HepG2 (cell line): ENCODE measurements at regions not wholly inside any gene's neighbourhood (a gene's known extent, or its start where the extent isn't known, plus 50 kb on each side); places are given as distances from the start of the nearest gene placed in this dataset.

Source experiments
- FOXK2 ChIP-seq: fragments of 450-650 bp; IDR thresholded peaks from 2 replicates; pipeline ENCODE4 v1.6.1; 2016
- MBNL3 ChIP-seq: fragments of 250-450 bp; sonication (Bioruptor Pico); conservative IDR thresholded peaks from 2 replicates; pipeline ENCODE4 v1.8.0; 2022; ENCODE audit warnings: mild to moderate bottlenecking, inconsistent platforms
- NR1H2 ChIP-seq: sonication (generic); formaldehyde crosslinking; IDR thresholded peaks from 2 replicates; pipeline ENCODE4 v1.8.1; 2022; ENCODE audit warnings: low read depth, missing genetic modification reagents, borderline replicate concordance
- POLR2AphosphoS2 ChIP-seq: IDR thresholded peaks from 2 replicates; pipeline ENCODE4 v1.6.1; 2011; ENCODE audit warnings: low read depth, low read length, improper control_type of control experiment
- RAD21 ChIP-seq: fragments of 450-650 bp; formaldehyde crosslinking; IDR thresholded peaks from 2 replicates; pipeline ENCODE4 v1.5.0; 2020; ENCODE audit warnings: mild to moderate bottlenecking
- RARA ChIP-seq: IDR thresholded peaks from 2 replicates; pipeline ENCODE4 v1.6.1; 2016; ENCODE audit warnings: missing genetic modification reagents, missing compliant biosample characterization
- TP53 ChIP-seq: sonication (generic); formaldehyde crosslinking; conservative IDR thresholded peaks from 2 replicates; pipeline ENCODE4 v1.4.0; 2020; ENCODE audit warnings: missing genetic modification reagents
- ZFAT ChIP-seq: sonication (generic); formaldehyde crosslinking; conservative IDR thresholded peaks from 2 replicates; pipeline ENCODE4 v1.8.1; 2023; ENCODE audit warnings: missing genetic modification reagents, inconsistent platforms
- ZNF263 ChIP-seq: sonication (generic); formaldehyde crosslinking; IDR thresholded peaks from 2 replicates; pipeline ENCODE4 v1.4.0; 2020; ENCODE audit warnings: missing genetic modification reagents
- ZNF670 ChIP-seq: sonication (generic); formaldehyde crosslinking; IDR thresholded peaks from 2 replicates; pipeline ENCODE4 v1.8.0; 2022; ENCODE audit warnings: mild to moderate bottlenecking, missing genetic modification reagents, borderline replicate concordance
- TF ChIP-seq, protein P1 (sequence below): sonication (generic); formaldehyde crosslinking; IDR thresholded peaks from 2 replicates; pipeline ENCODE4 v1.5.0; 2020; ENCODE audit warnings: mild to moderate bottlenecking, missing genetic modification reagents, moderate library complexity
- TF ChIP-seq, protein P2 (sequence below): IDR thresholded peaks from 2 replicates; pipeline ENCODE4 v1.6.1; 2016; ENCODE audit warnings: missing compliant biosample characterization, missing genetic modification reagents, borderline replicate concordance

DNA sequence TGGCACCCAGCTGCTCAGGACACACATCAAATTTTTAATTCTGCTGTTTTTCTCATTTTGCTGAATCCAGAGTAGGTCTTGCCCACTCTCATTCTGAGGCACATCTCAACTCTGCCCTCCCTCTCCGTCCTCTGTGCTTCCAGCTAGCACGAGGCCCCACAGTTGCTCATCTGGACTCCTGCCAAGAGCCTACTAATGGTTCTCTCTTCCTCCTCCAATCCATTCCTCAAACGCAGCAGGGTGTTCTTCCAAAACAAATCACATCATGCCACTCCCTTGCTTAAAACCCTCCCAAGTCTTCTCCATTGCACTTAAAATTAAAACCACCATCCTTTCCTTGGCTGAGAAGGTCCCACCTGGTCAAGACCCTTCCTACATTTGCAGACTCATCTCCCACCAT is 49.8 kb upstream of the SCAF4 start:
- TF ChIP-seq MBNL3 (CRISPR knock-in tag), result no peak
- TF ChIP-seq, protein P1, sequence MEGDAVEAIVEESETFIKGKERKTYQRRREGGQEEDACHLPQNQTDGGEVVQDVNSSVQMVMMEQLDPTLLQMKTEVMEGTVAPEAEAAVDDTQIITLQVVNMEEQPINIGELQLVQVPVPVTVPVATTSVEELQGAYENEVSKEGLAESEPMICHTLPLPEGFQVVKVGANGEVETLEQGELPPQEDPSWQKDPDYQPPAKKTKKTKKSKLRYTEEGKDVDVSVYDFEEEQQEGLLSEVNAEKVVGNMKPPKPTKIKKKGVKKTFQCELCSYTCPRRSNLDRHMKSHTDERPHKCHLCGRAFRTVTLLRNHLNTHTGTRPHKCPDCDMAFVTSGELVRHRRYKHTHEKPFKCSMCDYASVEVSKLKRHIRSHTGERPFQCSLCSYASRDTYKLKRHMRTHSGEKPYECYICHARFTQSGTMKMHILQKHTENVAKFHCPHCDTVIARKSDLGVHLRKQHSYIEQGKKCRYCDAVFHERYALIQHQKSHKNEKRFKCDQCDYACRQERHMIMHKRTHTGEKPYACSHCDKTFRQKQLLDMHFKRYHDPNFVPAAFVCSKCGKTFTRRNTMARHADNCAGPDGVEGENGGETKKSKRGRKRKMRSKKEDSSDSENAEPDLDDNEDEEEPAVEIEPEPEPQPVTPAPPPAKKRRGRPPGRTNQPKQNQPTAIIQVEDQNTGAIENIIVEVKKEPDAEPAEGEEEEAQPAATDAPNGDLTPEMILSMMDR, result no peak
- no peak for TF ChIP-seq POLR2AphosphoS2
- TF ChIP-seq, protein P2, sequence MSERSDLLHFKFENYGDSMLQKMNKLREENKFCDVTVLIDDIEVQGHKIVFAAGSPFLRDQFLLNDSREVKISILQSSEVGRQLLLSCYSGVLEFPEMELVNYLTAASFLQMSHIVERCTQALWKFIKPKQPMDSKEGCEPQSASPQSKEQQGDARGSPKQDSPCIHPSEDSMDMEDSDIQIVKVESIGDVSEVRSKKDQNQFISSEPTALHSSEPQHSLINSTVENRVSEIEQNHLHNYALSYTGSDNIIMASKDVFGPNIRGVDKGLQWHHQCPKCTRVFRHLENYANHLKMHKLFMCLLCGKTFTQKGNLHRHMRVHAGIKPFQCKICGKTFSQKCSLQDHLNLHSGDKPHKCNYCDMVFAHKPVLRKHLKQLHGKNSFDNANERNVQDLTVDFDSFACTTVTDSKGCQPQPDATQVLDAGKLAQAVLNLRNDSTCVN (CRISPR knock-in tag), result no peak
- no peak for TF ChIP-seq RARA (CRISPR knock-in tag)
- TF ChIP-seq NR1H2 (CRISPR knock-in tag), result no peak
- no peak for TF ChIP-seq ZNF263 (CRISPR knock-in tag)
- no peak for TF ChIP-seq RAD21 (CRISPR knock-in tag)
- no peak for TF ChIP-seq ZNF670 (CRISPR knock-in tag)
- no peak for TF ChIP-seq FOXK2
- TF ChIP-seq ZFAT (CRISPR knock-in tag), result no peak
- TF ChIP-seq TP53 (CRISPR knock-in tag), result no peak
